NCI-H187 treated with DMSO at 0.1 percent for 48 hours (cell line): ENCODE measurements at regions not wholly inside any gene's neighbourhood (a gene's known extent, or its start where the extent isn't known, plus 50 kb on each side); places are given as distances from the start of the nearest gene placed in this dataset.

ENCODE experiments used
- DNase-seq: peaks from one replicate; lab custom pipeline; 2025; lab: John Stamatoyannopoulos, UW

DNA sequence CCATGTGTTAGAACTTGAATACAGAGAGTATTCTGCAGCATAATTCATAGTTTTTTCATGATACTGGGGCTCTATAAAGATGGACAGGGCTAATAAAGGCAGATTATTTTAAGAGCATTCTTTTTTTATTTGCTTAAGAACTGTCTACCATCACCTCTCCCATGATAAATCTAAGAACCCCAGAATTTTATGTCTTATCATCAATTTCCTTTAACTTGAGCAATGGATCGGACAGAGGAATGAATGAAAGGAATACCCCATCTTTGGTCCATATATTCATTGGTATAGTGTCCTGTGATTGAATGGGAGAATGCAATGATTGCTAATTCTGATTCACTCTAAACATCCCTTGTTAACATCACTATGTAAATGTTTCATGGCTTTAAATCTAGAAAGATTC is 946.3 kb upstream of the LRRN3 start:
- DNase-seq, result no peak

DNA sequence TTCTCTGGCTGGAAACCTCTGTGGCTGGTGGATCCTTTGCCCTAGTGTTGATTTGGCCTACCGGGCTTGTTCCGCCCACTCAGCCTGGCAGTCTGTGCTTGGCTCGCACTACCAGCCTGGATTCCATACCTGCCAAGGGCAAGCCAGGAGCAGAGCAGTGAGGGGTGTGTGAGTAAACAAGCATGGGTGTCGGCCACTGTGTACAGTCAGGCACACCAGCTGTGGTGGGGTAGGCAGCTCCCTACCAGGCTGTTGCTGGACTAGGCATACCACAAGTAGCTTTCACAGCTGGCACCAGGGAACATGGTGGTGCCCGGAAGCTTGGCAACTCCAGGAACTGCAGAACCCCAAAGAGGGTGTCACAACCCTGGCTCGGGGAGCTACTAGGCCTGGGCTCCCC is 942.9 kb upstream of the LRRN3 start:
- DNase-seq, result no peak

DNA sequence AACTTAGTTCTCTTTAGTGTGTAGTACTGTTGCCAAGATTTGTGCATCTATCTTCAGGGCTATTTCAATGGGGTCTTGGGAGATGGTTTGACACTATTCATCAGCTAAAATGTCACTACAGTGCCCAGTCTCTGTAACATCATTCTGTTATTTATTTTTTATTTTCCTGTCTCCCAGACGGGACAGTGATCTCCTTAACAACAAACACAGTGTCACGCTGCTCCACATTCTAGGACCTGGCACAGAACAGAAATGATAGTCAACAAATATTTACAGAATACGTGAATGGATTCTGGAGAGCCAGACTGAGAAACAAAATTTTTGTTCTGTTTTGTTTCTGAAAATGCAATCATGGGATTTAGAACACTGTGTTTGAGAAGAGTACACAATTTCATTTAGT is 937.7 kb upstream of the LRRN3 start:
- DNase-seq, result no peak

DNA sequence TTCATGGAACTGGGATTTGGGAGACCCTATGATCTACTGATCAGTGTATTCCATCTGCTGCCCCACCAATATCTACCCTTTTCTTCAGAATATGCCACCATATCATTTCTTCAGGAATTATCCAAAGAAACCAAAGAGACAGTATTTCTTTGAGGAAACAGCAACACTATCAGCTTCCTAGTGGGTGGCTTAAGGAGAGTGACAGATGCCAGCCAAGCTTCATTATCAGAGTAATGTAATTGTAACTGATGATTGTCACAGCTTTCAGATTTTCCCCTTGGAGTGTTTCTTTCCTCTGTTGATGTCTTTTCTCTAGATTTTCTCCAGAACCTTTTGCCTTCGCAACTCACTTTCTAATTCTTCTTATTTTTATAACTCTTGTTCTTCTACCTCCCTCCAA is 934.4 kb upstream of the LRRN3 start:
- no peak for DNase-seq

DNA sequence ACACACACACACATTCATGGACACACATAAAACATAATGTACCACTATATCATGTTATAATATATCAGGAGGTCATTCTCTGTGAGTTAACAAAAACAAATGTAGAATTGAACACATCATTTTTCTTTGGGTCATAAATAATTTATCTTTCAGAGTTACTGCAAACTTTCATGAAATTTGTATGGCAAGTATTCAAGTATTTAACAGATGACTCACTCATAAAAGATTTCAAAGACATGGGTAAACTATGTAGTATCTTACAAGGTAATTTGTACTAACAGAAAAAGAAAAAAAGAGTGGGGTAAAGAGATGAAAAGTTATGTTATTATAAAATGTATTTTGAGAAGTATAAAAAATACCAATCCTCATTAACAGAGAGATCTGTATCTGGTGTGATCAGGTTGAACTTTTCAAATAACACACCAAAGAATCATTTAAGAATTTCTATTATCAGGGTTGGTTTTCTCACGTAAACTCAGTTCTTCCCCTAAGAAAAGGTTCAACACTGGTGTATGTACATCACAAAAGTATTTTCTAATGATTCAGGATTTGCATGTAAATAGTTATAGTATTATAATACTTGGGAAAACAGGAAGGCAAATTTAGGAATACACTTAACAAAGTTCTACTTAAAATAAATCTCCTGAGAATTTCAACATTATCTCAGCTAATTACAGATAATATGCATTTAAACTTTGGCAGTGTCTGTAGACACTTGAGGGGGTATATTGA is 933.1 kb upstream of the LRRN3 start:
- DNase-seq, result no peak

- no peak for DNase-seq
These were observed 922.9 kb upstream of the LRRN3 start for GRCh38 chr7:110168010-110168409.

GRCh38 chr7:110170841-110171240 is 920.1 kb upstream of the LRRN3 start:
- no peak for DNase-seq

DNA sequence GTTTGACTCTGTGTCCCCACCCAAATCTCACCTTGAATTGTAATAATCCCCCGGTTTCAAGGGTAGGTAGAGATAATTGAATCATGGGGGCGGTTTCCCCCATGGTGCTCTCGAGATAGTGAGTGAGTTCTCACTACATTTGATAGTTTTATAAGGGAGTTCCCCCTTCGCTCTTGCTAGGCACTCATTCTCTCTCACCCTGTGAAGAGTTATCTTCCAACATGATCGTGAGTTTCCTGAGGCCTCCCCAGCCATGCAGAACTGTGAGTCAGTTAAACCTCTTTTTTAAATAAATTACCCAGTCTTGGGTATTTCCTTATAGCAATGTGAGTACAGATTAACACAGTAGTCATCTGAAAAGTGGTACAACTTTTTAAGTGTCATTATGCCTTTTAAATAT is 913.5 kb upstream of the LRRN3 start:
- no peak for DNase-seq

DNA sequence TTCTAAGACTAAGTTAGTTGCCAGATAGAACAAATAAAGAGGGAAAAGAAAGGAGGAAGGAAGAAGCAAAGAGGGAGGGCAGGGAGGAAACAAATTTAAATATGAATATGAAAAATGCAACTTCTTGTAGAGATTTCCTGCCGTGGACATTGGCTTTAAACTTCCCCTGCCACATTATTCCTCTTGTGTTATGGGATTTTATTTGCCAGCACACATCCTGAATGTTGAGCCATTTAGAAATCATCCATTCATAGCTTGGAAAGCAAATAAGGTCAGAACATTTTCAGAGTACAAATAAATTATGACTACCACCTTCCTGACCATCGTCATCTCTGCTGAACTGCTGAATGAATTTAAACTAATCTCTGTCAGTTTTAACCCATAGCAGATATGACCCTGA is 911.9 kb upstream of the LRRN3 start:
- DNase-seq, result no peak

DNA sequence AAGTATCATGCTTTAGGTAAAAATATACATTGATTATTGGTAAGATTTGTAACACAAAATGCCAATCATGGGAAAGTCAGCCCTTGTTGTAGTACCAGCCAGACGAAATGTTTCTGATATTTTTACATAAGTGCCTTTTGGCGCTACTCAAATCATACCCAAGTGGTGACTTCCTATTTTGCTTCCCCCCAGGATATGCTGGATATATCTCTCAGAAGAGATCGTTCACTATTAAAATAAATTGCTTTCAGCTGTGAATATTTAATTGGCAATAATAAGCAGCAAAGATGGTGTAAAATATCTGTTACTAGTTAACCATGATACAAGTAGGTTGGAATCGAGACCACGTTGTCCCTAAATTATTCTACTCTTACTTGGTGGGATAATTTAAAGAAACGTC is 909.2 kb upstream of the LRRN3 start:
- no peak for DNase-seq

DNA sequence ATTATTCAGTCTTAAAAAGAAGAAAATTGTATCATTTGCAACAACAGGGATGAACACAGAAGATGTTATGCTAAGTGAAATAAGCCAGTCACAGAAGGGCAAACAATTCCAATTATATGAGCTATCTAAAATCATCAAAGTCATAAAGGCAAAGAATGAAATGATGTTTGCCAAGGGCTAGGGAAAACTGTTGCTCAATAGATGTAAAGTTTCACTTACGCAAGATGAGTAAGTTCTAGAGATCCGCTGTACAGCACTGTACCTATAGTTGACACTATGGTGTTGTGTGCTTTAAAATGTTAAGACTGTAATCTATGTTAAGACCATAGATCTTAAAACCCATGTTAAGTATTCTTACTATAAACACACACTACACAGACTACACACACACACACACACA is 904.6 kb upstream of the LRRN3 start:
- DNase-seq, result no peak

- DNase-seq, result no peak
These were observed 902.9 kb upstream of the LRRN3 start for GRCh38 chr7:110187877-110188554.

DNA sequence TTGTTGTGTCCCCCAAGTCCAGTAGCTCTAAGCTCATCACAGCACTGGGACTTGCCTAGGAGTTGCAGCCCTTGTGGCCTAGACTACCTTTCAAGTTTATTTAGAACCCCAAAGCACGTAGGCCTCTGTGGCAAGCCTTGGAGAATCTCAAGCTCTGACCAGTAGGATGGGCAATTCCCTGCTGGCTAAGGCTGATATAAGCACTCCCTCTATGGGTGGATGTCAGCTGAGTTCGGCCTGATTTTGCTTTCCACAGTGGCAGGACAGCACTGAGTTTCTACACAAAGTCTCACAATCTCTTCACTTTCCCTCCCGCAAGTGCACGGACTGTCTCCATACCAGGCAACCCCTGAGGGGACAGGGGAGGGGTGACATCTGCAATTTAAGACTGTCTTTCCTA is 886.4 kb upstream of the LRRN3 start:
- no peak for DNase-seq

GRCh38 chr7:110205899-110206298 is 885.0 kb upstream of the LRRN3 start:
- DNase-seq, result no peak

DNA sequence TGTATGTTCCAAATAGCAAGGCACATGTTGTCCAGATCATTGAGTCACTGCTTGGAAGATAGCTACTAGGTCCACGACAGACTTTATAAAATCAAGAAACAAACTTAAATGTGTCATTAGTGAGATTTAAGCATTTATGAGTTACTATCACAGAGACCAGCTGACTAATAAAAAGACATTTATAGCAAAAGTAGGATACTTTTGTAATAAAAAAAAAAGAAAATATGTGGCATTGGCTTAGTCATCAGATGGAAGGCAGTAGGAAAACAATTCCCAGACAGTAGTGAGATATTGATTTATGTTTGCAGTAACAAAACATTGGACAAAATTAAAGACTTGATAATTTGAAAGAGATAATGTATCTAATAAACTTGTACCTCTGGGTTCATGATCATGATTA is 881.0 kb upstream of the LRRN3 start:
- no peak for DNase-seq

GRCh38 chr7:110210941-110211608 is 879.9 kb upstream of the LRRN3 start:
- DNase-seq, result no peak

- DNase-seq, result no peak
These were observed 866.3 kb upstream of the LRRN3 start for GRCh38 chr7:110224643-110225042.

GRCh38 chr7:110246118-110246517 is 844.8 kb upstream of the LRRN3 start:
- no peak for DNase-seq

GRCh38 chr7:110253093-110253492 is 837.8 kb upstream of the LRRN3 start:
- no peak for DNase-seq

DNA sequence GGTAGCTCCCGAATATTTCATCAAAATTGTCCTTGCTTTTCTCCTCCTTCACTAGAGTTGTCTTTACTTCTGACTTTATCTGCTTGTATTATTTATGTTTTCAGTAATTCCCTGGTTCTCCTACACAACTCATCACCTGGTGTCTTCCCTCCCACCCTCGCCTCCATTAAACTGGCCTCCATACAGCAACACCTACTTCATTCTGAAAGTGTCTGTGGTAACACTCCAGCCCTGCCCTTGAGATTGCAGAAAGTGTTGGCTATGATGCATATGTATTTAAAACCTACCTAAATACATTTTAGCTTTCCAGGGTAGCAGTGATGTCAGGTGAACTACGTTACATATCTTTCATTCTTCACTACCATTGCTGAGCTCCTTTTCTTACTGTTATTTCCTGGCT is 833.3 kb upstream of the LRRN3 start:
- no peak for DNase-seq

- DNase-seq, result no peak
These were observed 828.7 kb upstream of the LRRN3 start for GRCh38 chr7:110262251-110262650.

DNA sequence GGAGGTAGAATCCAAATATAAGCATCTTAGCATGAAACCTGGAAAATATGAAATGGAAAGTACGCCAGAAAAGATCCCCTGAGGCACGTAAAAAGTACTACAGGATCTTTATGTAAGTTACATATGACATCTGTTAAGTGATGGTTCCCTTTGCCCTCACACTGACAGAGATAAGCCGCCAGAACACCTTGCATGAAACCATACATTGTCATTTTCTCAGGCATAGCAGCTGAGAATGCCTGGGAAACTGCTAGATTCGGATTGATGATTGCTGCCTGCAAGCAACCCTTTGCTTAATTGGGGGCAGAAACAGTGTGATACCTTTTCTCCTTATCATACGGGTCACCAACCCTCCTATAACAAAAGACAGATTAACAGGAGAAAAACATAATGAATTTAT is 826.6 kb upstream of the LRRN3 start:
- no peak for DNase-seq

DNA sequence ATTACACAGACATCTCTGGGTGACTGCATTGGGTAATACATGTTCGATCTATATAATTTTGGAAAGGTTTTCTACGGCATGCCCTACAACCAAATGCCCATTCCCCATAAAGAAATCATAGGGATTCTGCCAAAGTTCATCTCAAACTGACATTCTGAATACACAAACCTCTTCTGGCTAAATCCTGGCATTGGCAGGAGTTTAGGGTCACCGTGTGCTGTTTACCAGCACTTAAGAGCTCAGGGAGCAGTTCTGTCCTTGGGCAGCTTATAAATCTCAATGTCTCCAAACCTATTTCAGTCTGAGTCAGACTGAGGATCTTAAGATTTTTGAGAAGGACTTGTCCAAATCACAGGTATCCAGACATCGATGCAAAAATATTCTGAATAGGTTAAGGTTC is 809.6 kb upstream of the LRRN3 start:
- DNase-seq, result no peak
